ENCODE measurements at regions not wholly inside any gene's neighbourhood (a gene's known extent, or its start where the extent isn't known, plus 50 kb on each side); places are given as distances from the start of the nearest gene placed in this dataset.

GRCh38 chr1:192491804-192492554 lies 83.6 kb upstream of the RGS1 start:
- TF ChIP-seq CTCF (IDR thresholded peaks at IDR 0.05) (no peak), POLR2A (IDR thresholded peaks at IDR 0.05) (no peak)
